B cell (primary cell): ENCODE measurements at regions not wholly inside any gene's neighbourhood (a gene's known extent, or its start where the extent isn't known, plus 50 kb on each side); places are given as distances from the start of the nearest gene placed in this dataset.
"Not testable (repeated sequence)": the region's sequence is repeated elsewhere in the genome, so short reads cannot be mapped to it uniquely, and the experiment has no call there.

ENCODE experiments used
- ATAC-seq: fragments of 200-7000 bp; cut with Tn5 transposase; one replicate; pipeline ENCODE4 v1.10.0; 2021; ENCODE audit warnings: low read depth, mild to moderate bottlenecking, moderate number of reproducible peaks, moderate library complexity
- CTCF ChIA-PET: fragments of 350-600 bp; sonication (Branson Sonifier 250); formaldehyde crosslinking; loops from one replicate; lab custom pipeline; 2021; ENCODE audit warnings: antibody characterized with exemption, inconsistent platforms; lab: Charles Lee
- POLR2A ChIA-PET: fragments of 350-600 bp; sonication (Branson Sonifier 250); formaldehyde crosslinking; loops from one replicate; lab custom pipeline; 2021; ENCODE audit warnings: antibody characterized with exemption; lab: Charles Lee
- DNase-seq: peaks from one replicate; pipeline ENCODE4 v3.0.0; 2013
- H2AFZ ChIP-seq: 2 replicates; pipeline ENCODE4 v1.6.1; 2012; ENCODE audit warnings: mild to moderate bottlenecking, low read depth, low read length; ENCODE audit not compliant: insufficient read depth, poor library complexity, severe bottlenecking
- H3K27ac ChIP-seq, 2 donors: 1 replicate in 1 of 2; 2 replicates in 1 of 2; pipeline ENCODE4 v1.5.1; 2012 to 2013; ENCODE audit warnings: low read length in 2 of 2, mild to moderate bottlenecking in 2 of 2, moderate library complexity in 1 of 2
- H3K27me3 ChIP-seq, 4 experiments: fragments of 200-600 bp in 1 of 4; sonication (generic) in 1 of 4; replicated peaks in 1 of 4; 1 replicate in 2 of 4; 2 replicates in 2 of 4; pipeline versions ENCODE4 v1.6.1 to v1.7.0; 2013 to 2016; ENCODE audit warnings: low read length in 3 of 4, mild to moderate bottlenecking in 2 of 4, mixed read lengths in 1 of 4, moderate library complexity in 1 of 4; ENCODE audit not compliant: insufficient read depth in 4 of 4, control insufficient read depth in 3 of 4; ENCODE audit errors: control extremely low read depth in 1 of 4
- H3K36me3 ChIP-seq, 2 experiments: replicated peaks in 1 of 2; 1 replicate in 1 of 2; 2 replicates in 1 of 2; pipeline versions ENCODE4 v1.6.1 to v1.7.1; 2013; ENCODE audit warnings: low read length in 1 of 2; ENCODE audit not compliant: insufficient read depth in 2 of 2, control insufficient read depth in 1 of 2; ENCODE audit errors: control extremely low read depth in 1 of 2, extremely low read depth in 1 of 2
- H3K4me1 ChIP-seq, 2 donors: fragments of 200-600 bp in 1 of 2; sonication (generic) in 1 of 2; 1 replicate in 1 of 2; 2 replicates in 1 of 2; pipeline versions ENCODE4 v1.5.1 to v1.6.1; 2013 to 2017; ENCODE audit warnings: low read length in 2 of 2; ENCODE audit not compliant: control insufficient read depth in 2 of 2, insufficient read depth in 2 of 2
- H3K4me2 ChIP-seq: replicated peaks from 2 replicates; pipeline ENCODE3; 2012; ENCODE audit warnings: mild to moderate bottlenecking, low read depth, low read length; ENCODE audit not compliant: poor library complexity, severe bottlenecking
- H3K4me3 ChIP-seq, 5 experiments: fragments of 200-600 bp in 1 of 5; sonication (generic) in 1 of 5; 1 replicate in 3 of 5; 2 replicates in 2 of 5; pipeline versions ENCODE4 v1.5.1 to v1.7.0; 2011 to 2016; ENCODE audit warnings: low read length in 4 of 5, mild to moderate bottlenecking in 4 of 5, low read depth in 2 of 5, control low read depth in 1 of 5, moderate library complexity in 1 of 5; ENCODE audit not compliant: insufficient read depth in 1 of 5; ENCODE audit errors: control extremely low read depth in 1 of 5, extremely low read depth in 1 of 5
- H3K79me2 ChIP-seq: fragments of 200-600 bp; sonication (generic); one replicate; pipeline ENCODE4 v1.6.0; 2016; ENCODE audit warnings: low read length; ENCODE audit not compliant: control insufficient read depth, insufficient read depth
- H3K9ac ChIP-seq: fragments of 200-600 bp; sonication (generic); 2 replicates; pipeline ENCODE4 v1.6.1; 2017; ENCODE audit warnings: mild to moderate bottlenecking, low read length, moderate library complexity
- H3K9me3 ChIP-seq, 3 donors: one replicate each; pipeline versions ENCODE4 v1.6.1 to v1.7.1; 2013; ENCODE audit warnings: low read length in 2 of 3; ENCODE audit not compliant: control insufficient read depth in 2 of 3, insufficient read depth in 1 of 3; ENCODE audit errors: control extremely low read depth in 1 of 3
- H4K20me1 ChIP-seq: 2 replicates; pipeline ENCODE4 v1.6.0; 2012; ENCODE audit warnings: mild to moderate bottlenecking, low read length; ENCODE audit not compliant: insufficient read depth, control insufficient read depth, poor library complexity, severe bottlenecking
- H3K27ac Mint-ChIP-seq: one replicate; pipeline ENCODE4 v1.8.0; 2021; ENCODE audit warnings: mixed read lengths
- H3K27me3 Mint-ChIP-seq: one replicate; pipeline ENCODE4 v1.8.0; 2021; ENCODE audit warnings: mixed read lengths
- H3K4me1 Mint-ChIP-seq: one replicate; pipeline ENCODE4 v1.8.0; 2021; ENCODE audit warnings: mixed read lengths
- H3K4me3 Mint-ChIP-seq: one replicate; pipeline ENCODE4 v1.8.0; 2021; ENCODE audit warnings: mixed read lengths
- H3K9me3 Mint-ChIP-seq: one replicate; pipeline ENCODE4 v1.8.0; 2022; ENCODE audit warnings: mixed read lengths; ENCODE audit not compliant: insufficient read depth
- CTCF ChIP-seq: fragments of 200-600 bp; IDR thresholded peaks from one replicate; pipeline ENCODE4 v1.8.0; 2022; ENCODE audit warnings: antibody characterized with exemption, mild to moderate bottlenecking
- EZH2 ChIP-seq: IDR thresholded peaks from 2 replicates; pipeline ENCODE4 v1.6.1; 2012; ENCODE audit warnings: borderline replicate concordance, low read depth, mild to moderate bottlenecking, moderate library complexity, low read length; ENCODE audit not compliant: insufficient read depth, poor library complexity, severe bottlenecking
- WGBS: methylation state at CpG from one replicate; pipeline ENCODE4 v1.1.5; 2013; ENCODE audit warnings: missing lambda C conversion rate; ENCODE audit not compliant: insufficient coverage; 5-methylcytosine and 5-hydroxymethylcytosine counted together
- intact Hi-C: fragments of 100-400 bp; cut with micrococcal nuclease; formaldehyde crosslinking; loops from one replicate; pipeline ENCODE4 v1.10.0; 2022

GRCh38 chr6:2305951-2306350 lies 60.5 kb upstream of the GMDS start:
- H3K9me3 ChIP-seq, result peaks cover 0 to 3% (median 3%) of the 10 kb centered on the region in 3 donors
- TF ChIP-seq EZH2, result no peak
- TF ChIP-seq CTCF, result no peak
- no peak overlapping the region for H3K4me3 ChIP-seq
- DNase-seq, result no peak
- 100% methylated on average over 3 of the region's 5 CpGs for WGBS
- no peak overlapping the region for H3K9ac ChIP-seq
- H3K27ac ChIP-seq, result no peak overlapping the region
- H2AFZ ChIP-seq, result no peak overlapping the region
- intact Hi-C loops, result no loop called here
- ChIA-PET POLR2A (no interaction called here), CTCF (no interaction called here)
- Mint-ChIP-seq H3K9me3 (peaks cover 7% of the 10 kb centered on the region), H3K4me3 (no peak overlapping the region), H3K27ac (no peak overlapping the region), H3K4me1 (no peaks in the 10 kb centered on the region), H3K27me3 (no peaks in the 10 kb centered on the region)
- no peaks in the 10 kb centered on the region for H3K36me3 ChIP-seq
- H4K20me1 ChIP-seq, result no peaks in the 10 kb centered on the region
- no peak overlapping the region for H3K4me2 ChIP-seq
- H3K27me3 ChIP-seq, result no peaks in the 10 kb centered on the region
- no peaks in the 10 kb centered on the region for H3K4me1 ChIP-seq
- H3K79me2 ChIP-seq, result no peaks in the 10 kb centered on the region
- ATAC-seq, result no peak

GRCh38 chr6:2302482-2302881 lies 57.1 kb upstream of the GMDS start:
- H3K27me3 ChIP-seq, CTCF ChIA-PET, H4K20me1 ChIP-seq, H3K79me2 ChIP-seq, H3K27ac ChIP-seq, H3K36me3 ChIP-seq, H3K9ac ChIP-seq, H2AFZ ChIP-seq, intact Hi-C loops, H3K27ac Mint-ChIP-seq, H3K4me3 Mint-ChIP-seq, DNase-seq, H3K27me3 Mint-ChIP-seq, ATAC-seq, H3K4me3 ChIP-seq, H3K4me2 ChIP-seq, H3K4me1 Mint-ChIP-seq, POLR2A ChIA-PET, H3K4me1 ChIP-seq: not testable (repeated sequence)
- peaks cover 0 to 13% (median 10%) of the 10 kb centered on the region in 3 donors for H3K9me3 ChIP-seq
- H3K9me3 Mint-ChIP-seq, result peaks cover 17% of the 10 kb centered on the region
- no CpG with 5 or more reads among the region's 5 CpGs for WGBS
